HG03045 (cell line): ENCODE measurements at regions not wholly inside any gene's neighbourhood (a gene's known extent, or its start where the extent isn't known, plus 50 kb on each side); places are given as distances from the start of the nearest gene placed in this dataset.

Experiments
- ATAC-seq: cut with Tn5 transposase; IDR thresholded peaks from one replicate; pipeline ENCODE4 v1.9.1; 2021; ENCODE audit warnings: mild to moderate bottlenecking, moderate library complexity; ENCODE audit not compliant: unreplicated experiment

DNA sequence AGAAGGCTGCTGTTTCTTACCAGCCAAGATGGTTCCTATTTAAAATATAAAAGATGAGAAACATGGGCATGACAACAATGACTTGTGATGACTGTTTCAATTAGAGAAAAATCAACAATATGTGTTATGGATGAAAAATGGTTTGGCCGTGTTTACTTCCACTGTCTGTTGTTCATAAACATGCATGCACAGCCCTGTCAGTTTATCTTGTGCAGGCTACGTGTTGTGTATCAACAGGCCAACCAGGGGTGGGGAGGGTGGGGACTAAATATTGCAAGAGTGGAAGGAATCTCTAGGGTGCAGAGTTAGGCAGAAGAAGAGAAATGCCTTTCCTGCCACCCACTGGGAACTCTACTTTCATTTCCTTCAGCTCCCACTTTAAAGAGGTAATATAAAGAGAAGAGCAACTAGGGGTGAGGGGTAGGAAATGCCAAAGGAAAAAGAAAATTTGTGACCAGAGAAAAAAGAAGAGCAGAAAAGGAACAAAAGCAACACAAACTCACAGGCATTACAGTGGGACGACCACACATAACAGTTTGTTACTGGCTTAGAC, 116.8 kb upstream of the MEIS1 start:
- no peak for ATAC-seq

DNA sequence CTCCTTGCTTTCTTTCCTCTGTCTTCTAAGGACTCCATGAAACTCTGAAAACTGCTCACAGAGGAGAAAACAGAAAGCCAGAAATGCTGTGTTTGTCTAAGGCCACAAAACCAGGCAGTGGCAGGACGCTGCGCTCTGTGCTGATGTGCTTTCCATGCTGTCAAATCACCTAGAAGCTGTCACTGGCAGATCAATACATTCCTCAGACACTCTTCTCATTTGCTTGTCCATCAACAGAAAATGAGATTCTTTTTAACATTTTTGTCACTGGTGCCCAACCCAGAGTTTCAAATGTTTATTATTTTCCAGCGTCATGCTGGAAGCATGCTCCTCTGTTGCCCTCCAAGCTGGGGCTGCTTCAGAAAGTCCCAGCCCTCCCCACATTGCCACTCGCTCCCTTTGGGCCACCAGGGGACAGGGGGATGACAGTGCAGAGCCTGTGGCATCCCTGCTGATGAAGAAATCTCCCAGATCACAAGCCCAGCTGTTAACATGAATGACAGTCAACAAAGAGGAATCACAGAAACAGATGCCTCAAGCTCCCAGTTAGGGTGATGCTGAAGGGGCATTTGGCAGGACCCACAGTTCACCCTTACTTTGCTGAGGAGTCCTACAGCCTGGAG, 117.5 kb upstream of the MEIS1 start:
- no peak for ATAC-seq

DNA sequence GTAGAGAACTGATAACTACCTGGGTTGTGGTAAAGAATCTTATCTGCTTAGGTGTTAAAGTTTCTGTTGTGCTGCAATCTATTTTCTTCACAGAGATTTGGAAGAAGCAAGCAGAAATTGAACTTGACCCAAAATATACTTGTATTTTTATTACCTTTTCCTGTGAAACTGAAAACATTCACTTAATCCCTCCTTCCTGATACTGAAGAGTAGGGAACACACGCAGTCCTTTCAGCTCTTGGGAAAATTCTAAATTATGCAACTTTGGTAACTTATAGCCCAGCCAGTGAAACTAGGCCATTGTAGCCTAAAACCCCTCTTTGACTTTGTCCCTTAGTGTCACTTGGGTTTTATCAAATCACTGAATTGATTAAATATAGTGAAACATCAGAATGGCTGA, 128.4 kb upstream of the MEIS1 start:
- ATAC-seq = no peak

DNA sequence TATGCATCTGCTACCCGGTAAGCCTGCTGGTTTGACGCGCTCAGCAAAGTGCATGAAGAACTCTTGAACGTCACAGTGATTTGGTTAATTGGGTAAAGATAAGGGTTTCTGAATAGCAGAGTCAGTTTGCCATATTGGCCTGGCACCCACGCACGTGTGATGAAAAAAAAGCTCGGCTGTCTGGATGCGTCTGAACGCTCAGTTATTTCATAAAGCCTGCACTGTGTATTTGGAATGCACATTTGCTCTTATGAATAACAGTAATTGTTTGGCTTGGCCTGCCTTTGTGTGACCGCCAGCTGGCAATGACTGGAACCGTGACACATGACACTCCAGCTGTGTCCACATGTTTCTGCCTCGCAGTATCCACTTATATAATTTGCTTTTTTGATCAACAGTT, 129.2 kb upstream of the MEIS1 start:
- no peak for ATAC-seq

- no peak for ATAC-seq
Measured at GRCh38 chr2:66303471-66303870, 131.5 kb upstream of the MEIS1 start.

DNA sequence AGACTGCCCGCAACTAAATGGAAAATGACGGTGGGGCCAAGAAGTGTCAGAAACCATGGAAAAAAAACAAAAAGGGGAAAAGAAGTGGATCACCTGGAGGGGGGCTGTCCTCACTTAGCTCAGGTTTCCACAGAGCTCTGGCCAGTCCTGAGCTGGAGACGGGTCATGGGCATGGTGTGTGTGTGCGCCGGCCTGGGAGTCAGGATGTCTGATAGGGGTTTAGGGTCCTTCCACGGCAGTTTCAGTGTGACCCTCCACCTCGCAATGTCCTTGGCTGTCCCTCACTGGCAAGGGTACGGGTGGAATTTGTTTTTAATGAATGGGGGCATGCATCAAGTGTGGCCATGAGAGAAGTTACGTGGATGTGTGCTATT, 133.2 kb upstream of the MEIS1 start:
- no peak for ATAC-seq

GRCh38 chr2:66301022-66301766, 133.7 kb upstream of the MEIS1 start:
- ATAC-seq = no peak

DNA sequence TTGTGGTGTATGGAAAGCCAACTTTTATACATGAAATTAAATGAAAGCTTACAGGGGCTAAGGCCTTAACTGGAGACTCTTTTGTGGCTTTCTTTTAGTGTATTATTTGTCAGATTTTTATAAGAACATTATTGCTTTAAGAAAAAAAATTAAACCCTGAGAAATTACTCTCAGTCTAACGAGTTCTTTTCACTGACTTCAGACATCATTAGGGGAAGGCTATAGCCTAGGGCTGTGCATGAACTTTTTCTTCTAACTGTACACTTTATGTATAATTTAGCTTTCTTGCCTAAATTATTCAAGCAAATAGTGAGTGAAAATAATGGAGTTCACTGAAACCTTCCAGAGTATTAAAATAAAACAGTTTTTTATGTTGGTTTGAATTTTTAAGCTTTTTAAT, 151.1 kb upstream of the MEIS1 start:
- ATAC-seq = no peak

- no peak for ATAC-seq
Measured at GRCh38 chr2:66281980-66282379, 152.9 kb upstream of the MEIS1 start.

DNA sequence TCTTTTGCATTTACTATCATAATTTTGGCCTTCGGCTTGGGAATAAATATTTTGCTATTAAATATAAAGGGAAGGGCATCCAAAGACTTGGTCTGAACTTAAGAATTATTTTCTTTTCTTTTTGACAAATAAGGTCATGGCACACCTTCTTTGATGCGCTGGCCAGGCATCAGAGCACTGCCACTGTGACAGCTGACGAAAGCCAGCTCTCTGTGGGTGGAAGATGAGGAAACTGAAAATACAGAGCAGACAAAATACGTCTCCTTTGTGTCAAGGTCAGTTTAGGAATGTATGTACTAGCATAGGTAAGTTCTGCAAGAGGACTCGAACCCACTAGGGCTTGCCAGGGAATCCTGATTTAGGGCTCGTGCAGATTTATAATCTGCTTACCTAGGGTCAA, 155.9 kb upstream of the MEIS1 start:
- no peak for ATAC-seq

- ATAC-seq = no peak
Measured at GRCh38 chr2:66275984-66276383, 158.9 kb upstream of the MEIS1 start.

GRCh38 chr2:66273933-66274490, 160.9 kb upstream of the MEIS1 start:
- ATAC-seq = no peak

- no peak for ATAC-seq
Measured at GRCh38 chr2:66272751-66273150, 162.2 kb upstream of the MEIS1 start.

GRCh38 chr2:66271777-66272176, 163.1 kb upstream of the MEIS1 start:
- no peak for ATAC-seq

DNA sequence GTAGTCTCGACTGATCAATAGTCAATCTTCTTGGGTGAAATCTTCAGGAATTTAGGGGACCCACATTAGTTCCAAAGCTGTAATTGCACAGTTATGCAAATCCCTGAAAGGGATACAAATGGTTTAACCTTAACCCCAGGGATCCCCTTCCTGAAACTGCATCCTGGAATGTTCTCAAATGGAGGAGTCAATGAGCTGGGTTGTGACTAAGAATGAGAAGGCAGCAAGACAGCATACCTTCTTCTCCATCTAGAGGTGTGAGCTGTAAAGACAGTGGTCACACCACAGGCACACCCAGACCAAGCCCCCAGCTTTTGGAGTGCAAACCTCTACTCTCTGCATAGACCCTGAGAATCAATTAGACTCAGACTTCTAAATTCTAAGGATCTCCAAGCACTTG, 164.7 kb upstream of the MEIS1 start:
- no peak for ATAC-seq

GRCh38 chr2:66269166-66269565, 165.8 kb upstream of the MEIS1 start:
- ATAC-seq = no peak

GRCh38 chr2:66268756-66269155, 166.2 kb upstream of the MEIS1 start:
- ATAC-seq = no peak

- no peak for ATAC-seq
Measured at GRCh38 chr2:66264354-66264753, 170.6 kb upstream of the MEIS1 start.

DNA sequence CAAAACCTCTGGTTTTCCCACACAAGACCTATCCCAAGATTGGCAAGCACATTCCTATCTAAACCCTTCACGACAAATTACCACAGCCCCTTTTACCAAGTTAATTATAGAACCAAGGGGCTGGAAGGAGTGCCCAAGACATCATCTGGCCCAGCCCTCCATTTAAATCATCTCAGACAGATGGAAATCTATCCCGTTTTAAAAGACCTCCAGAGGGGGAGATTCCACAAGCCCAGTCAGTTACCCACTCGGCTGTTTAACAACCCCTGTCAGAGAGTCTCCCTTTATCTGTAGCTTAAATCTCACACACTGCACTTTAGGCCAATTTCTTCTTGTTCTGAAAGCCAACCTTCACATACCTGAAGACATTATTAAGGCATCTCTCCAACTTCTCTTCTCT, 179.1 kb upstream of the MEIS1 start:
- no peak for ATAC-seq

- no peak for ATAC-seq
Measured at GRCh38 chr2:66255136-66255535, 179.8 kb upstream of the MEIS1 start.

DNA sequence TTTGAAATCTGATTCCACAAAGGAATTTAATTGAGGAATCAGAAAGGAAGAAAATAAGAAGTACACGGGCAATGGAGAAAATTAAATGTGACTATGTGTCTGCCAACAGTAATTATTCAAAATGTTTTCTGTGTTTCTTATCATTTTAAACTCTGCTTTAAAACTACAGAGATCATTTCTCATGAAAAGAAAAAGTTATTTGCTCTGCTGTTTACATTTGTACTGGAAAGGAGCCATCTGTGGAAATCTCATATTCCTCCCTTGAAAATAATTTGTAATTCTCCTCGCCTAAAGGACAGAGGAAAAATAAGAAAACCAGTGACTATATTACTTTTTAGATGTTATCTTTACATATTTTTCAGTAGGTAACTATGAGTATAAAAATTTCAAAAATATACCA, 181.9 kb upstream of the MEIS1 start:
- no peak for ATAC-seq

DNA sequence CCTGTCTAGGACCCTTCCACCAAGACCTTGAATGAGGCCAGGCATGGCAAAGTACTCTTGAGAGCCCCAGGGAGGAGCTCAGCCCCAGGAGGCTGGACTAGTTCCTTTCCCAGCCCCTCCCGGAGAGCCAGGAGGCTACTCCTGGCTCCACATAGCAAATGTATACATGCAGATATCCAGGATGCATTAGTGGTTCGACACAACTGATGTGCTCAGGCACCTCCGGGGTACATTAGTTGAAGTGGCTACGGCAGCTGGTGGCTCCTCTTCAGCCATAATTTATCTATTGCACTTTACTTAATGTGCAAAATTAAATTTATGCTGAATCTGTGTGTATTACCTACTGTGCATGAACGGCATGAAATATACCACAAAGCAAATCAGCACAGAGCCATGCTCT, 182.8 kb upstream of the MEIS1 start:
- ATAC-seq = no peak
